Dermis microvascular lymphatic vessel endothelial cell (primary cell): ENCODE measurements at regions not wholly inside any gene's neighbourhood (a gene's known extent, or its start where the extent isn't known, plus 50 kb on each side); places are given as distances from the start of the nearest gene placed in this dataset.

ENCODE experiments used
- DNase-seq, 2 donors: peaks; one replicate each; pipeline versions ENCODE4 v3.0.0 to v3.0.0-alpha.2; 2010; ENCODE audit warnings: low read depth in 2 of 2

GRCh38 chr2:2542966-2543611 is 212.0 kb upstream of the MYT1L start:
- DNase-seq, result no peak

- DNase-seq, result no peak
Observed at GRCh38 chr2:2542316-2542715, 211.2 kb upstream of the MYT1L start.

- DNase-seq, result no peak
Observed at GRCh38 chr2:2540406-2540805, 209.3 kb upstream of the MYT1L start.

- no peak for DNase-seq
Observed at GRCh38 chr2:2536416-2537056, 205.5 kb upstream of the MYT1L start.

GRCh38 chr2:2530334-2530733 is 199.3 kb upstream of the MYT1L start:
- DNase-seq, result no peak

- no peak for DNase-seq
Observed at GRCh38 chr2:2528846-2529245, 197.8 kb upstream of the MYT1L start.

- no peak for DNase-seq
Observed at GRCh38 chr2:2527148-2527547, 196.1 kb upstream of the MYT1L start.

- DNase-seq, result no peak
Observed at GRCh38 chr2:2524348-2524941, 193.4 kb upstream of the MYT1L start.

- no peak for DNase-seq
Observed at GRCh38 chr2:2523461-2524347, 192.6 kb upstream of the MYT1L start.

GRCh38 chr2:2520401-2520811 is 189.3 kb upstream of the MYT1L start:
- no peak for DNase-seq

- DNase-seq, result no peak
Observed at GRCh38 chr2:2519381-2519780, 188.3 kb upstream of the MYT1L start.

- DNase-seq, result no peak
Observed at GRCh38 chr2:2517399-2517798, 186.3 kb upstream of the MYT1L start.

- no peak for DNase-seq
Observed at GRCh38 chr2:2516386-2516785, 185.3 kb upstream of the MYT1L start.

- no peak for DNase-seq
Observed at GRCh38 chr2:2512931-2513330, 181.9 kb upstream of the MYT1L start.

- no peak for DNase-seq
Observed at GRCh38 chr2:2507417-2507997, 176.4 kb upstream of the MYT1L start.

- no peak for DNase-seq
Observed at GRCh38 chr2:2506536-2506935, 175.5 kb upstream of the MYT1L start.

- no peak for DNase-seq
Observed at GRCh38 chr2:2505604-2506003, 174.5 kb upstream of the MYT1L start.

GRCh38 chr2:2503864-2504418 is 172.9 kb upstream of the MYT1L start:
- no peak for DNase-seq

- DNase-seq, result no peak
Observed at GRCh38 chr2:2502201-2502549, 171.1 kb upstream of the MYT1L start.

GRCh38 chr2:2501454-2502200 is 170.6 kb upstream of the MYT1L start:
- no peak for DNase-seq

GRCh38 chr2:2495606-2496005 is 164.5 kb upstream of the MYT1L start:
- DNase-seq, result no peak
